ENCODE measurements at regions not wholly inside any gene's neighbourhood (a gene's known extent, or its start where the extent isn't known, plus 50 kb on each side); places are given as distances from the start of the nearest gene placed in this dataset.

- DNase-seq = no peak
These were observed 86.9 kb upstream of the SEMA3A start for GRCh38 chr7:84281518-84281917.

- no peak for DNase-seq
These were observed 83.1 kb upstream of the SEMA3A start for GRCh38 chr7:84277628-84278224.

- DNase-seq = no peak
These were observed 79.5 kb upstream of the SEMA3A start for GRCh38 chr7:84274029-84274638.

GRCh38 chr7:84271543-84271942, 77.0 kb upstream of the SEMA3A start:
- DNase-seq = no peak

- DNase-seq = no peak
These were observed 69.8 kb upstream of the SEMA3A start for GRCh38 chr7:84264396-84264795.

GRCh38 chr7:84263106-84263505, 68.5 kb upstream of the SEMA3A start:
- no peak for DNase-seq

- no peak for DNase-seq
These were observed 66.9 kb upstream of the SEMA3A start for GRCh38 chr7:84261509-84261908.

GRCh38 chr7:84258628-84259027, 64.0 kb upstream of the SEMA3A start:
- DNase-seq = no peak

GRCh38 chr7:84256571-84256971, 62.0 kb upstream of the SEMA3A start:
- DNase-seq = no peak

- DNase-seq = no peak
These were observed 56.7 kb upstream of the SEMA3A start for GRCh38 chr7:84251277-84251781.

GRCh38 chr7:84250452-84250851, 55.9 kb upstream of the SEMA3A start:
- no peak for DNase-seq

- no peak for DNase-seq
These were observed 55.1 kb upstream of the SEMA3A start for GRCh38 chr7:84249656-84250055.

- DNase-seq = no peak
These were observed 54.3 kb upstream of the SEMA3A start for GRCh38 chr7:84248843-84249242.

- DNase-seq = no peak
These were observed 53.7 kb upstream of the SEMA3A start for GRCh38 chr7:84248267-84248666.

- DNase-seq = no peak
These were observed 53.0 kb upstream of the SEMA3A start for GRCh38 chr7:84247591-84247990.

GRCh38 chr7:84245835-84246234, 51.2 kb upstream of the SEMA3A start:
- DNase-seq = no peak
